ENCODE measurements at regions not wholly inside any gene's neighbourhood (a gene's known extent, or its start where the extent isn't known, plus 50 kb on each side); places are given as distances from the start of the nearest gene placed in this dataset.

DNA sequence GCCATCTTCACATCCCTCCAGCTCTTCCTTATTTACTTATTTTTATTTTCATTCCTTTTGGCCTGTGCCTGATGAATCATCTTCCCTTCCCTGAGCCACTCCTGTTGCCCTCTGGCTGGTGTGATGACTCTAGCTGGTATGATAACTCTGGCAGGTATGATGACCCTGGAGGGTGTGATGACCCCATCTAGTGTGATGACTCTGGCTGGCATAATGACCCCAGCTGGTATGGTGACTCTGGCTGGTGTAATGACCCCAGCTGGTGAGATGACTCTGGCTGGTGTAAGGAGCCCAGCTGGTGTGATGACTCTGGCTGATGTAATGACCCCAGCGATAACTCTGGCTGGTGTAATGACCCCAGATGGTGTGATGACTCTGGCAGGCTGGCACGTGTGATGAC, 426.8 kb downstream of the QKI start:
- no peak overlapping the region for H3K4me3 ChIP-seq (ENCODE audit: low read length)
- DNase-seq (no peak), ATAC-seq (ENCODE audit: poor library complexity) (no peak)
- Mint-ChIP-seq H3K27ac (no peak overlapping the region), H3K36me3 (ENCODE audit: low read depth) (no peaks in the 10 kb centered on the region), H3K4me1 (ENCODE audit: low read depth) (no peaks in the 10 kb centered on the region), H3K9me3 (peaks cover 21% of the 10 kb centered on the region), H3K27me3 (peaks cover 8% of the 10 kb centered on the region), H3K4me3 (no peak overlapping the region)
- no peak overlapping the region for H3K27ac ChIP-seq (ENCODE audit: low read depth in 1 of 2, low read length in 2 of 2)
- CTCF ChIA-PET = no interaction called here
- H3K36me3 ChIP-seq (ENCODE audit: insufficient read depth, low read length) = no peaks in the 10 kb centered on the region
- peaks cover 11% of the 10 kb centered on the region in 2 experiments for H3K9me3 ChIP-seq (ENCODE audit: control insufficient read depth in 1 of 2, insufficient read depth in 1 of 2, low read length in 2 of 2)
- intact Hi-C loops (cut with DNase I, micrococcal nuclease) = no loop called here
- H3K27me3 ChIP-seq (ENCODE audit: control insufficient read depth in 1 of 2, insufficient read depth in 2 of 2, low read length in 2 of 2) = no peaks in the 10 kb centered on the region
- no peaks in the 10 kb centered on the region for H3K4me1 ChIP-seq (ENCODE audit: insufficient read depth, low read length)
- TF ChIP-seq, protein P1, sequence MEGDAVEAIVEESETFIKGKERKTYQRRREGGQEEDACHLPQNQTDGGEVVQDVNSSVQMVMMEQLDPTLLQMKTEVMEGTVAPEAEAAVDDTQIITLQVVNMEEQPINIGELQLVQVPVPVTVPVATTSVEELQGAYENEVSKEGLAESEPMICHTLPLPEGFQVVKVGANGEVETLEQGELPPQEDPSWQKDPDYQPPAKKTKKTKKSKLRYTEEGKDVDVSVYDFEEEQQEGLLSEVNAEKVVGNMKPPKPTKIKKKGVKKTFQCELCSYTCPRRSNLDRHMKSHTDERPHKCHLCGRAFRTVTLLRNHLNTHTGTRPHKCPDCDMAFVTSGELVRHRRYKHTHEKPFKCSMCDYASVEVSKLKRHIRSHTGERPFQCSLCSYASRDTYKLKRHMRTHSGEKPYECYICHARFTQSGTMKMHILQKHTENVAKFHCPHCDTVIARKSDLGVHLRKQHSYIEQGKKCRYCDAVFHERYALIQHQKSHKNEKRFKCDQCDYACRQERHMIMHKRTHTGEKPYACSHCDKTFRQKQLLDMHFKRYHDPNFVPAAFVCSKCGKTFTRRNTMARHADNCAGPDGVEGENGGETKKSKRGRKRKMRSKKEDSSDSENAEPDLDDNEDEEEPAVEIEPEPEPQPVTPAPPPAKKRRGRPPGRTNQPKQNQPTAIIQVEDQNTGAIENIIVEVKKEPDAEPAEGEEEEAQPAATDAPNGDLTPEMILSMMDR (IDR thresholded peaks at IDR 0.05) = no peak
- POLR2A ChIA-PET = no interaction called here

GRCh38 chr6:163840880-163841279, 426.4 kb downstream of the QKI start:
- H3K9me3 Mint-ChIP-seq = peaks cover 21% of the 10 kb centered on the region
- TF ChIP-seq, protein P1 (IDR thresholded peaks at IDR 0.05) = no peak
- no peak for ATAC-seq (ENCODE audit: poor library complexity)
- no peak overlapping the region for H3K4me3 Mint-ChIP-seq
- ChIA-PET CTCF (no interaction called here), POLR2A (no interaction called here)
- DNase-seq = no peak
- intact Hi-C loops (cut with DNase I, micrococcal nuclease) = no loop called here
- H3K4me1 Mint-ChIP-seq (ENCODE audit: low read depth) = no peaks in the 10 kb centered on the region
- H3K36me3 Mint-ChIP-seq (ENCODE audit: low read depth) = no peaks in the 10 kb centered on the region
- H3K36me3 ChIP-seq (ENCODE audit: insufficient read depth, low read length) = no peaks in the 10 kb centered on the region
- no peaks in the 10 kb centered on the region for H3K4me1 ChIP-seq (ENCODE audit: insufficient read depth, low read length)
- no peak overlapping the region for H3K27ac Mint-ChIP-seq
- peaks cover 11% of the 10 kb centered on the region in 2 experiments for H3K9me3 ChIP-seq (ENCODE audit: control insufficient read depth in 1 of 2, insufficient read depth in 1 of 2, low read length in 2 of 2)
- H3K27me3 ChIP-seq (ENCODE audit: control insufficient read depth in 1 of 2, insufficient read depth in 2 of 2, low read length in 2 of 2) = no peaks in the 10 kb centered on the region
- peaks cover 8% of the 10 kb centered on the region for H3K27me3 Mint-ChIP-seq
- no peak overlapping the region for H3K4me3 ChIP-seq (ENCODE audit: low read length)
- H3K27ac ChIP-seq (ENCODE audit: low read depth in 1 of 2, low read length in 2 of 2) = no peak overlapping the region

DNA sequence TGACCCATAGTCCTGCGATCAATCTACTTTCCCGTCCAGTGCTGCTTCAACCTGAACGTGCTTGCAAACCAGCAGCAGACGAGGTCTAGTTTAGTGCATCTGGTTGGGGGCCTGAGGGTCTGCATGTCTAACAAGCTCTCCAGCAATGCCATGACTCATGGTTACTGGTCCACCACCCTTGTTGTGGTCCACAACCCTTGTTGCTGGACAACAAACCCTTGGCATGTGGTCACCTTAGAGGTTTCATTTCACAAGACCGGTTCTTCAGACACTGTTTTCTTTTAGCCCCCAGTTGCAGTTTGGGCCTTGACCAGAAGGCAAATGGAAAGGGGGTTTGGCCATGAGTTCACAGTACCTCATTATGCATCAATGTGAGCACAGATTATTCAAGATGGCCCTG, 424.8 kb downstream of the QKI start:
- POLR2A ChIA-PET = no interaction called here
- H3K27me3 Mint-ChIP-seq = peaks cover 16% of the 10 kb centered on the region
- no peak for DNase-seq

More for the DNA sequence above, 424.8 kb downstream of the QKI start:
- Histone ChIP-seq H3K36me3 (ENCODE audit: insufficient read depth, low read length) (no peaks in the 10 kb centered on the region), H3K27me3 (ENCODE audit: control insufficient read depth in 1 of 2, insufficient read depth in 2 of 2, low read length in 2 of 2) (no peaks in the 10 kb centered on the region), H3K4me3 (ENCODE audit: low read length) (no peak overlapping the region), H3K27ac (ENCODE audit: low read depth in 1 of 2, low read length in 2 of 2) (no peak overlapping the region), H3K4me1 (ENCODE audit: insufficient read depth, low read length) (no peaks in the 10 kb centered on the region), H3K9me3 (ENCODE audit: control insufficient read depth in 1 of 2, insufficient read depth in 1 of 2, low read length in 2 of 2) (peaks cover 11 to 18% of the 10 kb centered on the region in 2 experiments)
- TF ChIP-seq, protein P1 (IDR thresholded peaks at IDR 0.05) = no peak
- H3K27ac Mint-ChIP-seq = no peak overlapping the region
- intact Hi-C loops (cut with DNase I, micrococcal nuclease) = no loop called here
- no peaks in the 10 kb centered on the region for H3K36me3 Mint-ChIP-seq (ENCODE audit: low read depth)
- ATAC-seq (ENCODE audit: poor library complexity) = no peak
- CTCF ChIA-PET = no interaction called here
- H3K9me3 Mint-ChIP-seq = peaks cover 21% of the 10 kb centered on the region
- no peak overlapping the region for H3K4me3 Mint-ChIP-seq
- no peaks in the 10 kb centered on the region for H3K4me1 Mint-ChIP-seq (ENCODE audit: low read depth)

Data from CD4-positive, alpha-beta T cell (primary cell).